H1 (cell line): ENCODE measurements at regions not wholly inside any gene's neighbourhood (a gene's known extent, or its start where the extent isn't known, plus 50 kb on each side); places are given as distances from the start of the nearest gene placed in this dataset.

Source experiments
- CTCF ChIA-PET: fragments of 300-600 bp; sonication (Branson Sonifier 250); formaldehyde crosslinking; loops from one replicate; lab custom pipeline; 2021; ENCODE audit not compliant: partially characterized antibody; lab: Charles Lee
- POLR2A ChIA-PET: fragments of 300-600 bp; sonication (Branson Sonifier 250); formaldehyde crosslinking; loops from one replicate; lab custom pipeline; 2021; ENCODE audit warnings: inconsistent platforms; ENCODE audit not compliant: partially characterized antibody; lab: Charles Lee
- DNase-seq, 2 experiments: peaks; one replicate each; pipeline versions ENCODE4 v3.0.0 to v3.0.0-alpha.2; 2010 to 2022; ENCODE audit warnings: low spot score in 2 of 2, low read depth in 1 of 2, mixed read lengths in 1 of 2
- FAIRE-seq: peaks from 2 replicates; lab custom pipeline; 2011; peaks lifted over from hg19 to GRCh38; lab: Jason Lieb, UNC
- H2AFZ ChIP-seq: 2 replicates; pipeline ENCODE4 v1.8.1; 2012; ENCODE audit warnings: low read length, inconsistent platforms
- H2AK5ac ChIP-seq: 2 replicates; pipeline ENCODE4 v1.6.1; 2013; ENCODE audit warnings: low read depth, low read length
- H2BK120ac ChIP-seq: replicated peaks from 2 replicates; pipeline ENCODE3; 2013; ENCODE audit warnings: low read depth, low read length, inconsistent platforms
- H2BK12ac ChIP-seq: 2 replicates; pipeline ENCODE4 v1.6.1; 2013; ENCODE audit warnings: low read depth, low read length
- H2BK15ac ChIP-seq: 2 replicates; pipeline ENCODE4 v1.6.1; 2013; ENCODE audit warnings: low read length
- H2BK20ac ChIP-seq: 2 replicates; pipeline ENCODE4 v1.6.1; 2013; ENCODE audit warnings: low read length
- H2BK5ac ChIP-seq: 2 replicates; pipeline ENCODE4 v1.6.1; 2013; ENCODE audit warnings: low read depth, low read length
- H3K14ac ChIP-seq: 2 replicates; pipeline ENCODE4 v1.6.1; 2013; ENCODE audit warnings: inconsistent platforms; ENCODE audit not compliant: insufficient read length
- H3K18ac ChIP-seq: 2 replicates; pipeline ENCODE4 v1.6.1; 2013; ENCODE audit warnings: low read length; ENCODE audit errors: extremely low read depth
- H3K23ac ChIP-seq: 2 replicates; pipeline ENCODE4 v1.6.1; 2013; ENCODE audit warnings: inconsistent platforms; ENCODE audit not compliant: insufficient read length
- H3K23me2 ChIP-seq: 2 replicates; pipeline ENCODE4 v1.6.1; 2013; ENCODE audit warnings: low read depth, low read length
- H3K27ac ChIP-seq: 2 replicates; pipeline ENCODE4 v1.6.1; 2011; ENCODE audit warnings: low read depth, low read length, inconsistent platforms
- H3K27me3 ChIP-seq, 4 experiments: replicated peaks in 1 of 4; 1 replicate in 1 of 4; 2 replicates in 3 of 4; pipeline versions ENCODE4 v1.6.1 to v1.8.1; 2011 to 2013; ENCODE audit warnings: low read length in 3 of 4, mild to moderate bottlenecking in 3 of 4, inconsistent platforms in 2 of 4, mixed read lengths in 2 of 4, moderate library complexity in 1 of 4; ENCODE audit not compliant: control insufficient read depth in 3 of 4, insufficient read depth in 3 of 4; ENCODE audit errors: extremely low read depth in 1 of 4
- H3K36me3 ChIP-seq, 4 experiments: 2 replicates each; pipeline versions ENCODE4 v1.6.1 to v1.8.1; 2011 to 2013; ENCODE audit warnings: mild to moderate bottlenecking in 4 of 4, low read length in 3 of 4, moderate library complexity in 2 of 4, control low read depth in 1 of 4, inconsistent platforms in 1 of 4; ENCODE audit not compliant: insufficient read depth in 4 of 4, control insufficient read depth in 2 of 4
- H3K4ac ChIP-seq: replicated peaks from 2 replicates; pipeline ENCODE3; 2013; ENCODE audit warnings: low read length, low read depth, mixed read lengths, inconsistent platforms; ENCODE audit not compliant: insufficient read length
- H3K4me1 ChIP-seq, 4 experiments: replicated peaks in 1 of 4; 1 replicate in 1 of 4; 2 replicates in 3 of 4; pipeline versions ENCODE4 v1.6.1 to v1.8.1; 2011 to 2013; ENCODE audit warnings: low read length in 3 of 4, inconsistent platforms in 2 of 4, mixed read lengths in 1 of 4; ENCODE audit not compliant: insufficient read depth in 4 of 4, control insufficient read depth in 3 of 4
- H3K4me2 ChIP-seq, 2 experiments: 2 replicates each; pipeline versions ENCODE4 v1.6.1 to v1.8.1; 2011 to 2013; ENCODE audit warnings: low read depth in 2 of 2, low read length in 2 of 2, control low read depth in 1 of 2, inconsistent platforms in 1 of 2, mild to moderate bottlenecking in 1 of 2; ENCODE audit not compliant: insufficient read depth in 1 of 2
- H3K4me3 ChIP-seq, 4 experiments: fragments of 200-600, 300-600 bp in 1 of 4; sonication (generic), shearing (Covaris generic), sonication (Bioruptor Twin) in 1 of 4; 2 replicates each; pipeline versions ENCODE4 v1.5.1 to v1.8.1; 2011 to 2016; ENCODE audit warnings: low read length in 4 of 4, low read depth in 3 of 4, control low read depth in 2 of 4, inconsistent platforms in 2 of 4, mild to moderate bottlenecking in 2 of 4, mixed read lengths in 1 of 4, moderate library complexity in 1 of 4; ENCODE audit not compliant: insufficient read depth in 2 of 4; ENCODE audit errors: extremely low read depth in 1 of 4
- H3K56ac ChIP-seq: replicated peaks from 2 replicates; pipeline ENCODE3; 2013; ENCODE audit warnings: low read depth, mild to moderate bottlenecking, mixed read lengths, low read length, inconsistent platforms; ENCODE audit not compliant: insufficient read length
- H3K79me1 ChIP-seq: 2 replicates; pipeline ENCODE4 v1.6.1; 2013; ENCODE audit warnings: low read depth, low read length, control low read depth
- H3K79me2 ChIP-seq, 2 experiments: 2 replicates each; pipeline versions ENCODE4 v1.6.1 to v1.8.1; 2012 to 2013; ENCODE audit warnings: low read length in 2 of 2, mild to moderate bottlenecking in 2 of 2, inconsistent platforms in 1 of 2; ENCODE audit not compliant: insufficient read depth in 2 of 2, control insufficient read depth in 1 of 2
- H3K9ac ChIP-seq, 4 experiments: replicated peaks in 1 of 4; 1 replicate in 1 of 4; 2 replicates in 3 of 4; pipeline versions ENCODE4 v1.6.1 to v1.8.1; 2011 to 2013; ENCODE audit warnings: low read depth in 3 of 4, low read length in 3 of 4, control low read depth in 2 of 4, mild to moderate bottlenecking in 2 of 4, moderate library complexity in 2 of 4, inconsistent platforms in 1 of 4; ENCODE audit errors: extremely low read depth in 1 of 4
- H3K9me3 ChIP-seq, 2 experiments: 2 replicates each; pipeline versions ENCODE4 v1.6.1 to v1.8.1; 2012 to 2013; ENCODE audit warnings: mild to moderate bottlenecking in 2 of 2, moderate library complexity in 2 of 2, control low read depth in 1 of 2, inconsistent platforms in 1 of 2, low read depth in 1 of 2, low read length in 1 of 2, mixed read lengths in 1 of 2; ENCODE audit not compliant: insufficient read depth in 2 of 2
- H4K20me1 ChIP-seq, 2 experiments: replicated peaks in 1 of 2; 2 replicates each; pipeline versions ENCODE3 to v1.8.1; 2011 to 2013; ENCODE audit warnings: inconsistent platforms in 2 of 2, low read length in 2 of 2, mild to moderate bottlenecking in 1 of 2; ENCODE audit not compliant: insufficient read depth in 2 of 2, control insufficient read depth in 1 of 2
- H4K5ac ChIP-seq: 2 replicates; pipeline ENCODE4 v1.6.1; 2013; ENCODE audit warnings: low read length, low read depth, mixed read lengths, inconsistent platforms; ENCODE audit not compliant: insufficient read length
- H4K8ac ChIP-seq: 2 replicates; pipeline ENCODE4 v1.8.0; 2013; ENCODE audit warnings: mild to moderate bottlenecking, moderate library complexity, low read length, inconsistent platforms; ENCODE audit not compliant: insufficient read depth; ENCODE audit errors: extremely low read depth
- H4K91ac ChIP-seq: replicated peaks from 2 replicates; pipeline ENCODE3; 2013; ENCODE audit warnings: low read length, mixed read lengths, inconsistent platforms; ENCODE audit not compliant: insufficient read length
- JUN ChIP-seq: IDR thresholded peaks from 2 replicates; pipeline ENCODE4 v1.6.1; 2011; ENCODE audit warnings: low read depth, mild to moderate bottlenecking, improper control_type of control experiment, low read length
- NANOG ChIP-seq: IDR thresholded peaks from 2 replicates; pipeline ENCODE4 v1.6.1; 2011; ENCODE audit warnings: low read length, low read depth, mild to moderate bottlenecking, inconsistent platforms; ENCODE audit not compliant: insufficient read depth, poor library complexity, severe bottlenecking
- SP2 ChIP-seq: IDR thresholded peaks from 2 replicates; pipeline ENCODE4 v1.6.1; 2012; ENCODE audit warnings: mild to moderate bottlenecking, low read length, inconsistent platforms
- SUZ12 ChIP-seq: fragments of 200-600 bp; sonication (generic); IDR thresholded peaks from 2 replicates; pipeline ENCODE4 v1.6.1; 2012; ENCODE audit warnings: mild to moderate bottlenecking, inconsistent platforms, low read length, moderate library complexity, mixed read lengths
- WGBS, 2 experiments: shearing (Covaris generic) in 1 of 2; methylation state at CpG; one replicate each; pipeline versions ENCODE4 v1.1.6 to v1.1.7; 2013 to 2015; ENCODE audit warnings: low lambda C conversion rate in 2 of 2, mixed read lengths in 2 of 2, inconsistent platforms in 1 of 2, low coverage in 1 of 2, missing lambda C conversion rate in 1 of 2; ENCODE audit not compliant: insufficient replicate concordance in 2 of 2, insufficient coverage in 1 of 2, insufficient read length in 1 of 2; ENCODE audit errors: extremely low coverage in 1 of 2, missing lambda C conversion rate in 1 of 2; 5-methylcytosine and 5-hydroxymethylcytosine counted together

DNA sequence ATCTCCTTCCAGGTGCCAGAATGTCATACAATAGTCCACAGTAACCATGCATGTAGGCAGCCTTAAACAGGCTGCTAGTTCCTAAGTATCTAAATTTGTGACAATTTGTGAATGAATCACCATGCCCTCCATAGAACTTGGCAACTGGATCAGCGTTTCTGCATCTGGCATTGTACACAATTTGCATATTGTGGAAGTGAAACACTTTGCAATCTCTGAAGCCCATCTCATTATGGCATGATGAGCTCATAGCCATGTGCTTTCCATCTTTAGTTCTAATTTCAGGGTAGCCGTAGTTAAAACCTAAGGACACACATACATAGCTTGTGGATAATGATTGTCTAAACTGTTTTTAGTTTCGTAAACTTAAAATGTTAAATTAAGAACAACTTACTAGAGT is 573.6 kb downstream of the PPP4R3C start:
- H3K79me2 ChIP-seq = no peaks in the 10 kb centered on the region
- H3K79me1 ChIP-seq = no peaks in the 10 kb centered on the region
- no peak overlapping the region for H3K9ac ChIP-seq
- no peak overlapping the region for H2AK5ac ChIP-seq
- ChIA-PET CTCF (no interaction called here), POLR2A (no interaction called here)
- H3K27ac ChIP-seq = no peak overlapping the region
- no peak overlapping the region for H2BK12ac ChIP-seq
- DNase-seq = no peak
- H2BK15ac ChIP-seq = no peak overlapping the region
- H3K23ac ChIP-seq = no peak overlapping the region
- H2BK20ac ChIP-seq = no peak overlapping the region
- H3K36me3 ChIP-seq = no peaks in the 10 kb centered on the region
- no peak overlapping the region for H3K14ac ChIP-seq
- H3K9me3 ChIP-seq = no peaks in the 10 kb centered on the region
- H2AFZ ChIP-seq = no peak overlapping the region
- no peak overlapping the region for H3K4ac ChIP-seq
- H3K56ac ChIP-seq = no peak overlapping the region
- no peak for FAIRE-seq
- no peak overlapping the region for H4K91ac ChIP-seq
- H3K18ac ChIP-seq = no peak overlapping the region
- H4K5ac ChIP-seq = no peak overlapping the region
- no peak for TF ChIP-seq SUZ12
- TF ChIP-seq JUN = no peak
- TF ChIP-seq NANOG = no peak
- no peak for TF ChIP-seq SP2
- H4K20me1 ChIP-seq = no peaks in the 10 kb centered on the region
- no peak overlapping the region for H3K4me3 ChIP-seq
- H2BK120ac ChIP-seq = no peak overlapping the region
- H3K4me1 ChIP-seq = no peaks in the 10 kb centered on the region
- no peak overlapping the region for H3K4me2 ChIP-seq
- H3K27me3 ChIP-seq = no peaks in the 10 kb centered on the region
- no peak overlapping the region for H4K8ac ChIP-seq
- H2BK5ac ChIP-seq = no peak overlapping the region
- WGBS, 2 experiments = 95% methylated on average over 3 of the region's 3 CpGs; no CpG with 5 or more reads in 1 of the 2 experiments
- H3K23me2 ChIP-seq = no peaks in the 10 kb centered on the region
